ENCODE measurements at regions not wholly inside any gene's neighbourhood (a gene's known extent, or its start where the extent isn't known, plus 50 kb on each side); places are given as distances from the start of the nearest gene placed in this dataset.

- Histone ChIP-seq H3K4me1 (ENCODE audit: insufficient read depth, low read length) (no peaks in the 10 kb centered on the region), H3K27ac (ENCODE audit: low read length) (no peak overlapping the region), H2AFZ (ENCODE audit: low read depth, low read length) (no peak overlapping the region), H3K79me2 (ENCODE audit: insufficient read depth, low read length) (no peaks in the 10 kb centered on the region), H3K4me2 (ENCODE audit: insufficient read depth, low read length) (no peak overlapping the region), H3K9me3 (ENCODE audit: insufficient read depth, low read length, severe bottlenecking) (no peaks in the 10 kb centered on the region), H3K9ac (ENCODE audit: low read depth, low read length) (no peak overlapping the region), H3K36me3 (ENCODE audit: insufficient read depth, low read length) (no peaks in the 10 kb centered on the region), H3K4me3 (ENCODE audit: low read depth in 1 of 2, low read length in 2 of 2) (no peak overlapping the region), H3K27me3 (ENCODE audit: insufficient read depth, low read length, poor library complexity) (peaks cover 9% of the 10 kb centered on the region), H4K20me1 (ENCODE audit: insufficient read depth, low read length) (no peaks in the 10 kb centered on the region)
- no peak for TF ChIP-seq EZH2 (IDR thresholded peaks at IDR 0.05; ENCODE audit: borderline replicate concordance, low read depth, low read length, severe bottlenecking)
- no peak for TF ChIP-seq CTCF (IDR thresholded peaks at IDR 0.05; ENCODE audit: borderline replicate concordance, extremely low read depth, low read length, poor library complexity, severe bottlenecking)
- DNase-seq (no peak), ATAC-seq (ENCODE audit: insufficient read depth, low read depth) (no peak)
These were observed 441.9 kb downstream of the ARHGEF28 start for GRCh38 chr5:74067748-74068541.

DNA sequence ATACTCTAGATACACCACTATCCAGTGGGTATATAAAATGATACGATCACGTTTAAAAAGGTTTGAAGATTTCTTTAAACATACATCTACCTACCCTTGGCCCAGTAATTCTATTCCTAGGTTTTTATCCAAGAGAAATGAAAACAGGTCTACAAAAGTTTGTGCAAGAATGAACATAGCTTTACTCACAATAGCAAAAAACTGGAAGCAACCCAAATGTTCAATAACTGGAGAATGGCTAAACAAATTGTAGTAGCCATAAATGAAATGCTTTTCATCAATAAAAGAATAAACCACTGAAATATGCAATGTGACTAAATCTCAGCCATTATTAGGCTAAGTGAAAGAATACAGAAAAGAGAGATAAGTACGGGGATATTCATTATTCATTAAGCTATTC lies 438.9 kb downstream of the ARHGEF28 start:
- H3K4me3 ChIP-seq (ENCODE audit: low read depth in 1 of 2, low read length in 2 of 2) = no peak overlapping the region
- DNase-seq (no peak), ATAC-seq (ENCODE audit: insufficient read depth, low read depth) (no peak)
- H3K27me3 ChIP-seq (ENCODE audit: insufficient read depth, low read length, poor library complexity) = peaks cover 9% of the 10 kb centered on the region
- H3K9me3 ChIP-seq (ENCODE audit: insufficient read depth, low read length, severe bottlenecking) = no peaks in the 10 kb centered on the region
- no peaks in the 10 kb centered on the region for H3K36me3 ChIP-seq (ENCODE audit: insufficient read depth, low read length)
- H3K9ac ChIP-seq (ENCODE audit: low read depth, low read length) = no peak overlapping the region
- TF ChIP-seq EZH2 (IDR thresholded peaks at IDR 0.05; ENCODE audit: borderline replicate concordance, low read depth, low read length, severe bottlenecking) (no peak), CTCF (IDR thresholded peaks at IDR 0.05; ENCODE audit: borderline replicate concordance, extremely low read depth, low read length, poor library complexity, severe bottlenecking) (no peak)
- no peaks in the 10 kb centered on the region for H4K20me1 ChIP-seq (ENCODE audit: insufficient read depth, low read length)
- H2AFZ ChIP-seq (ENCODE audit: low read depth, low read length) = no peak overlapping the region
- no peaks in the 10 kb centered on the region for H3K79me2 ChIP-seq (ENCODE audit: insufficient read depth, low read length)
- no peak overlapping the region for H3K27ac ChIP-seq (ENCODE audit: low read length)
- no peaks in the 10 kb centered on the region for H3K4me1 ChIP-seq (ENCODE audit: insufficient read depth, low read length)
- no peak overlapping the region for H3K4me2 ChIP-seq (ENCODE audit: insufficient read depth, low read length)

DNA sequence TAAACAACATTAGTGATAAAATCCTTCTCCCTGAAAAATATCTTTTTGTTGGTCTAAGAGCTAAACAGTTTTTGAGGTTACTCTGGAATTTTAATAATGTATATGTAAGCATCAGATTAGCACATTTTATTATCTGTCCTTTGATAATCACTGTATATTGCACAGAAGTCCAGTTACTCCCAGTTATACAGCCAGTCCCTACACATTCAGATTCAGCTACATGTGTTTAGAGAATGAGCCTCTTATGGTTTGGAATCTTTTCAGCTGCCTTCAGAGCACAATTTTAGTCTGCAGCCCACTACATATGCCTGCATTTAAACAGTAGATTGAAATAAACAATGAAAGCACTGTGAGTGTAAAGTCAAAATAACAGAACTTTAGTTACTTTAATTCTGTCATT lies 438.2 kb downstream of the ARHGEF28 start:
- no peak for ATAC-seq (ENCODE audit: insufficient read depth, low read depth)
- H3K27ac ChIP-seq (ENCODE audit: low read length) = no peak overlapping the region
- H3K4me3 ChIP-seq (ENCODE audit: low read depth in 1 of 2, low read length in 2 of 2) = no peak overlapping the region
- no peak overlapping the region for H2AFZ ChIP-seq (ENCODE audit: low read depth, low read length)
- H3K9me3 ChIP-seq (ENCODE audit: insufficient read depth, low read length, severe bottlenecking) = no peaks in the 10 kb centered on the region
- no peaks in the 10 kb centered on the region for H4K20me1 ChIP-seq (ENCODE audit: insufficient read depth, low read length)
- no peaks in the 10 kb centered on the region for H3K36me3 ChIP-seq (ENCODE audit: insufficient read depth, low read length)
- no peak overlapping the region for H3K9ac ChIP-seq (ENCODE audit: low read depth, low read length)
- H3K4me1 ChIP-seq (ENCODE audit: insufficient read depth, low read length) = no peaks in the 10 kb centered on the region
- H3K79me2 ChIP-seq (ENCODE audit: insufficient read depth, low read length) = no peaks in the 10 kb centered on the region
- no peak for TF ChIP-seq EZH2 (IDR thresholded peaks at IDR 0.05; ENCODE audit: borderline replicate concordance, low read depth, low read length, severe bottlenecking)
- TF ChIP-seq CTCF (IDR thresholded peaks at IDR 0.05; ENCODE audit: borderline replicate concordance, extremely low read depth, low read length, poor library complexity, severe bottlenecking) = no peak
- H3K4me2 ChIP-seq (ENCODE audit: insufficient read depth, low read length) = no peak overlapping the region
- peaks cover 9% of the 10 kb centered on the region for H3K27me3 ChIP-seq (ENCODE audit: insufficient read depth, low read length, poor library complexity)
- DNase-seq = no peak
